ENCODE measurements at regions not wholly inside any gene's neighbourhood (a gene's known extent, or its start where the extent isn't known, plus 50 kb on each side); places are given as distances from the start of the nearest gene placed in this dataset.

DNA sequence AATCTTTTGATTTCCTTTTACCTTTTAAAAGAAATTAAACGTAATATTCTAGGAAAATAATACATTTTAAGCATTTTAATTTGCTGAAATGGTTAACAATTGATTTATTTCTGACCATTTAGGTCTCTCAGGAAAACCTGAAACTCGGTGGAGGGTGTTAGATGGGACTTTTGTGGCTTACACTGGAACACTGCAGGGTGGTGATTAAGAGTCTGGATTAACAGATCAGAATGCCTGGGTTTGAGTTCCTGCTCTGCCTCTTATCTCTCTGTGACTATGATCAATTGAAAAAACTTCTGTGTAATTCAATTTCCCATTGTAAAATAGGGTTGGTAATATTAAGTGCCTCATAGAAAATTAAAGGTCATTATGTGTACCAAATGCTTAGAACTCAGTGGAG is 168.7 kb downstream of the UBE2E3 start:
- DNase-seq, result no peak

DNA sequence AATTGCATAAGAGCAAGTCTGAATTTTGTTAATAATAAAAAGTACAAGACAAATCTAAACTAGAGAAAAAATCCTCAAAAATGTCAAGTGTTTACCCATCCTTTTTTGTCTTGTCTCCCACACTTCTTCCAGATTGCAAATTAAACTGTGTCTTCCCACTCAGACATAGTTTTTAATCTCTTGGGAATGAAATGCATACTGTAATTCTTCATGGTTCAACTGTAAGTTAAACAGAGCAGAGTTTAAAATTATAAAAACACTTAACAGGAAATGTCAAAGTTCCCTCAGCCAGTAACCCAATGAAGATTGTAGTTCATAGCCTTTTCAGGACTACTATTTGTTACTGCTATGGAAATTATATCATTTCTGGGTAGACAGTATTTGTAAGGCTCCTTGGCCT is 171.8 kb downstream of the UBE2E3 start:
- DNase-seq, result peak in 1 of 3 donors; percentile 32

DNA sequence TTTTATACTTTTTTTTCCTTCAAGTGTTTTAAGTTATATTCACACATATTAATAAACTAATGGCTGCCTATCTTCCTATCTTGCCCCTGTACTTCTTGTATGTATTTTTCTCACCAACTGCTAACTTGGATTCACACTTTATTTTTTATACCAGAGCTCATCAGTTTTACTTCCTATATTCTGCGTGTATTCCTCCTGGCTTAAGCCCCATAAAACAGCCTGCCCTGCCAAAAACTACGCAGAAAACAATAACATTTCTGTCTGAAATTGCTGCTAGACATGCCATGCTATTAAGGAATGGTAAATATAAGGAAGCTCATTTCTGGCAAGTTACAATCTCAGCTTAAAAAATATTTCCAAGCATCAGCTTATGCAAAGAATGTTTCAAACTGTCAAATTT is 172.3 kb downstream of the UBE2E3 start:
- DNase-seq, result no peak

- no peak for DNase-seq
These were observed 173.5 kb downstream of the UBE2E3 start for GRCh38 chr2:181153886-181154285.

DNA sequence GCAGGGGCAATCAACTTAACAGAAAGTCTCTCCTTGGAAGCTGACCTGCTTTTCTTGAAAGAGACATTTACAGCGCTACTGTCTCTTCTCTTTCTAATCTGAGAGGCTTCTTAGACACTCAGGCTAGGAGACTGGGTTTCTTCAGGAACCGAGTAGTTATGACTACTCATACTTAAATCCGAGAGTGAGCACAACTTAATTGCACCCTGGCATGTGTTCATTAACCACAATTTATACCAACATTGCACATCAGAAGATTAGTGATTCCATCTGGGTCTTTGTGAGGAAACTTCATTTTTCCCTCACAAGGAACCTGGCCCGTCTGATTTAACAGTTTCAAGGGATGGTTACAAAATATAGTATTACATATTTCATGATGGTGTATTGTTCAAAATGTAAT is 176.9 kb downstream of the UBE2E3 start:
- DNase-seq, result no peak

GRCh38 chr2:181158427-181158826 is 178.0 kb downstream of the UBE2E3 start:
- no peak for DNase-seq

GRCh38 chr2:181161615-181162014 is 181.2 kb downstream of the UBE2E3 start:
- DNase-seq, result no peak

DNA sequence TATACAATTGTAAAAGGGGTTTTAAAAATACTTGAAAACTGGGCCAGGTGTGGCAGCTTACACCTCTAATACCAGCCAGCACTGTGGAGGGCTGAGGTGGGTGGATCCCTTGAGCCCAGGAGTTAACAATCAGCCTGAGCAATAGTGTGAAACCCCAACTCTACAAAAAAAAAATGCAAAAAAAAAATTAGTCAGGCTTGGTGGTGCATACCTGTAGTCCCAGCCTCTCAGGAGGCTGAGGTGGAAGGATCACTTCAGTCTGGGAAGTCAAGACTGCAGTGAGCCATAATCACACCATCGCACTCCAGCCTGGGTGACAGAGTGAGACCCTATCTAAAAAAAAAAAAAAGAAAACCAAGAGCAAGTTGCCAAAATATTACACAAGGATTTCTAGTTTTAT is 182.7 kb downstream of the UBE2E3 start:
- no peak for DNase-seq

- DNase-seq, result no peak
These were observed 183.3 kb downstream of the UBE2E3 start for GRCh38 chr2:181163691-181164090.

GRCh38 chr2:181164699-181165098 is 184.3 kb downstream of the UBE2E3 start:
- DNase-seq, result no peak

GRCh38 chr2:181165199-181165868 is 184.9 kb downstream of the UBE2E3 start:
- no peak for DNase-seq

DNA sequence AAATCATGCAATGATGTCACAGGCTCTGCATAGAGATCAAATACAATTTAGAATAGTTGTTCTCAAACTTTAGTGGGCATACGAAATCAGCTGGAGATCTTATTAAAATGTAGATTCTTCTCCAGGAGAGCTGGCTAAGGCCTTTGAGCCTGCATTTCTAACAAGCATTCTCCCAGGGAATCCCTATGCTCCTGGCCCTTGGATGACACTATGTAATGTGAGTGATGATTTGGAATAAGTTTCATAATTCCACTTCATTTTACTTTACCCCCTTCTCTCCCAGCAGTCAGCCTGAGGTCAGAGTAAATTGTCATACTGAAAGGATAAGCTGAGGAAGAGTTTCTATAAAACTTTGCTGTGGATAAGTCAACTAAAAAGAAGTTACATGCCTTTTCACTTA is 189.1 kb downstream of the UBE2E3 start:
- peak in 2 of 3 donors; percentile 46 to 77 for DNase-seq

DNA sequence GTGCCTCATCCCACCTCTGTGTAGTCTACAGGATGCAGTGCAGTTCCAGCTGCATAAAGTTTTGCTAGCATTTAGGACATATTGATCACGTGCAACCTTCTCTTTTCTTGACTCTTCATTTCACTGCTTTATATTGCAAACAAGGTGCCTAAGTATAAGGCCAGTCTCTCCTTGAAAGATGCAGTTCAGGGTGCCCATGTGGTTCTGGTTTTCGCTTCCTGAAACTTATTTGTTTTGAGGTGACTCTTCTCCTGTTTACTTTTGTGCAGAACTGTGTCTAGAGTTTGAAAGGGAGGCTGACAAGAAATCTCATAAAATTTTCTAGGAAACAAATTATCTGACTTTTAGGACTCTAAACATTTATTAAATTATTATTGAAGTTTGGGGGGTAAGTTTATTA is 189.9 kb downstream of the UBE2E3 start:
- DNase-seq, result no peak

DNA sequence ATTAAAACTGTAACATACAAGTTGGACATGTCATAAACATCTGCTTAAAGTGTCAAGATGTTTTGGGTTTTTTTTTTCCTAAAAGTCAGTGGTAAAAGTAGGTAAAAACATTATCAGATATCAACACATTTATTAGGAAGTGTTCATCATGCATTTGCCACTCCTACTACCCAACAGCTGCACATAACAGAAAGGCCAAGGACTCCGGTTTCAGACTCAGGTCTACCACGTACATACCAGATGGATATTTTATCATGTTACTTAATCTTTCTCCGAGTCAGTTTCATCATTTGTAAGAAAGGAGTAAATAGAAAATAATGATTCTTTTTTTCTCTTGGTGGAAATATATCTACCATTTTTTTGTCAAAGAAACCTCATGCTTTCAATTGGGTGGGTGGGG is 192.3 kb downstream of the UBE2E3 start:
- no peak for DNase-seq

DNA sequence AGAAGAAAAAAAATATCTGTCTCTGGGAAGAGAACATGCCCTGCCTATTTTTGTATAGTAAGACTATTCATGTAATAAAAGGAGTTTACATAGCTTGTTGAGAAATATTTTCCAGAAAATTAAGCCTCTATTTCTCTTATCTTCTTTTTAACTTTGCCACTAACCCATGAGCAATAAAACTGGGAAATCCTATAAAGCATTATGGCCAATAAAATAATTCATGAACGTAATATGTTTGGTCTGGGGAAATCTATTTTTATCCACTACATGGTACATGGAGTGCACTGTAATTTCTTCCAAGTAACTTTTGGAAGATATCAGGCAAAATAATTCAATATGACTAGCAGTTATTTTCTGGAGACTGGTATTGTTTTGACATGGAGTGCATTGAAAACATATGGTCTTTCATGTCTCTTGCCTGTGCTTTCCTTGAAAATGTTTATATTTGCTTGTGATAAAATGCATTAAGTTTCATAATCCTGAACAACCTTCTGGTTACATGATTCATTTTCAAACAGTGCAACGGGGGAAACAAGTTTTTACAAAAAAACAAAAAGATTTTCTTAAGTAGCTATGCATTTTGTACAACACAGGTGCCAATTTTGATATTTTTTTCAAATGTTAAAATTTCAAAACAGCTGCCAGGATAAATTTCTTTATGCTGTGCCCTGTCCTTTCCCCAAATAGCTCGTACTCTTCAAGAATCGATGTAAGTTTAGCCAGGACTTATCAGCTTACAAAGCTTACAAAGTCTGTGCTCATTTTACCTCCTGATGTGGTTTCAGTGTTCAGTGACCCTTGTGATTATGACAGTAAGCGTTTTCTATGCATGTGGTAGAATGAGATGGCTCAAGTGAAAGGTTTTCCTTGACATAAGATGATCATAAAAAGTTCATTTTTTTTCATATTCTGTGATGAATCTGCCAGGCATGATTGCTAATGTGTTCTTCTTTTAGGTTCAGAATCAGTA is 194.5 kb downstream of the UBE2E3 start:
- peak in 1 of 3 donors; percentile 56 for DNase-seq

DNA sequence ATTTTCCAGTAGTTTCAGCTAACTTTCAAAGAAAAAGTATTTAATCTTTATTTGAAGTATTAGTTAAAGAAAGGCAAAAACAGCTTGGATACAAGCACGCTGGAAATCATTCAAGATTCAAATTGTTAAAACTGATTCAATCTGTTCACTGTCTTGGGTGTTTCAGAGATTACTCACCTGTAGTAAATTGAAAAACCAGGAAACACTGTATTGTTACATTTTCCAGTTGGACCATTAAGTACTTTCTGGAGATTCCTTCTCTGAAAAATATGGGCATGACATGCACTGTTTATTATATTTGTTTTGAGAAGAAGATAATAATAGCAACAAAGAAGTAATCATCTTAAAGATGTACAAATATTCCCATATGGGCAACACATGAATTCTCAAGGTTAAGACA is 196.1 kb downstream of the UBE2E3 start:
- no peak for DNase-seq

GRCh38 chr2:181177376-181177775 is 197.0 kb downstream of the UBE2E3 start:
- DNase-seq, result no peak

- no peak for DNase-seq
These were observed 197.7 kb downstream of the UBE2E3 start for GRCh38 chr2:181178130-181178529.

GRCh38 chr2:181178823-181179412 is 198.5 kb downstream of the UBE2E3 start:
- DNase-seq, result no peak

- DNase-seq, result no peak
These were observed 203.6 kb downstream of the UBE2E3 start for GRCh38 chr2:181183878-181184542.

GRCh38 chr2:181185421-181185820 is 205.0 kb downstream of the UBE2E3 start:
- DNase-seq, result no peak

DNA sequence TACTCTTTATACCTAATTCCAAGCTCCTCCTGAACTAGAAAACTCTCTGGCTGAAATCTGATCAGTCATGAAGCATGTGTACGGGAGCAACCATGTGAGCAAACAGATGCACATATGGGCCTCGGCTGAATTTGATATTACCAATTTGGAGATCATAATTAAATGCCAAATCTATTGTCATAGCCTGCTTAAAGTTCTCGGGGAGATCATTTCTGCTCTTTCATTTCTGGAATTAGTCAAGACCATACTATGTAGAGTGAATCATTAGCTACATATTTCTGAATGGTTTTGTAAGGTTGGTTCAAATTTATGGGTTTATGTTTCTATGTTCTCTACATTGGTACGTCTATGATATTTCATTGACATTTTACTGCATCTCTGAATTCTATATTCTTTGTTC is 205.5 kb downstream of the UBE2E3 start:
- no peak for DNase-seq
